ENCODE measurements at regions not wholly inside any gene's neighbourhood (a gene's known extent, or its start where the extent isn't known, plus 50 kb on each side); places are given as distances from the start of the nearest gene placed in this dataset.

DNA sequence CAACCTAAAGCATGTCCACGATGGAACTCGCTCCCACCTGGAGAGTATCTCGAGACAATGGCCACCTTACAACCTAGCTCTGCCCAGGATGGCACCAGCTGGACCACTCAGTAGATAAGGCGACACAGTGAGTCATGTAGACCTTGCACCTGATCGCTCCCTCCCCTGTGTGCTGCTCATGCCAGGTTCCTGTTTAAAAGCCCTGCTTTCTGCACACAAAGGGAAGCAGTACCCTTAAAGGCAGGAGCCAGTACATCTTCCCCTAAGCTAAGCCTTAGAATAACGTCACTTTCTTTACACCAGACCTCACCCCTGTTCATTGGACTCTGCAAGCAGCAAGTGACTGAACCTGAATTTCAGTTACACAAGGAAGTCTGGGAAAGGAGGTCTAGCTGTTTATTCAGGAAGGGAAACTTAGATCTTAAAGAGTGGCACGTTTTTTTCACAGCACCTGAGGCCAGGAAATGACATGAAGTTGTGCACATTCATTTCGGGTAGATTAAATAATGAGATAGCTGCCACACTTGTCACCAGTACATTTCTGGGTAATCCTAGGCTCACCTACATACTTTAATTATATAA lies 117.9 kb downstream of the MTPAP start (continued):
- TF ChIP-seq, protein P1, sequence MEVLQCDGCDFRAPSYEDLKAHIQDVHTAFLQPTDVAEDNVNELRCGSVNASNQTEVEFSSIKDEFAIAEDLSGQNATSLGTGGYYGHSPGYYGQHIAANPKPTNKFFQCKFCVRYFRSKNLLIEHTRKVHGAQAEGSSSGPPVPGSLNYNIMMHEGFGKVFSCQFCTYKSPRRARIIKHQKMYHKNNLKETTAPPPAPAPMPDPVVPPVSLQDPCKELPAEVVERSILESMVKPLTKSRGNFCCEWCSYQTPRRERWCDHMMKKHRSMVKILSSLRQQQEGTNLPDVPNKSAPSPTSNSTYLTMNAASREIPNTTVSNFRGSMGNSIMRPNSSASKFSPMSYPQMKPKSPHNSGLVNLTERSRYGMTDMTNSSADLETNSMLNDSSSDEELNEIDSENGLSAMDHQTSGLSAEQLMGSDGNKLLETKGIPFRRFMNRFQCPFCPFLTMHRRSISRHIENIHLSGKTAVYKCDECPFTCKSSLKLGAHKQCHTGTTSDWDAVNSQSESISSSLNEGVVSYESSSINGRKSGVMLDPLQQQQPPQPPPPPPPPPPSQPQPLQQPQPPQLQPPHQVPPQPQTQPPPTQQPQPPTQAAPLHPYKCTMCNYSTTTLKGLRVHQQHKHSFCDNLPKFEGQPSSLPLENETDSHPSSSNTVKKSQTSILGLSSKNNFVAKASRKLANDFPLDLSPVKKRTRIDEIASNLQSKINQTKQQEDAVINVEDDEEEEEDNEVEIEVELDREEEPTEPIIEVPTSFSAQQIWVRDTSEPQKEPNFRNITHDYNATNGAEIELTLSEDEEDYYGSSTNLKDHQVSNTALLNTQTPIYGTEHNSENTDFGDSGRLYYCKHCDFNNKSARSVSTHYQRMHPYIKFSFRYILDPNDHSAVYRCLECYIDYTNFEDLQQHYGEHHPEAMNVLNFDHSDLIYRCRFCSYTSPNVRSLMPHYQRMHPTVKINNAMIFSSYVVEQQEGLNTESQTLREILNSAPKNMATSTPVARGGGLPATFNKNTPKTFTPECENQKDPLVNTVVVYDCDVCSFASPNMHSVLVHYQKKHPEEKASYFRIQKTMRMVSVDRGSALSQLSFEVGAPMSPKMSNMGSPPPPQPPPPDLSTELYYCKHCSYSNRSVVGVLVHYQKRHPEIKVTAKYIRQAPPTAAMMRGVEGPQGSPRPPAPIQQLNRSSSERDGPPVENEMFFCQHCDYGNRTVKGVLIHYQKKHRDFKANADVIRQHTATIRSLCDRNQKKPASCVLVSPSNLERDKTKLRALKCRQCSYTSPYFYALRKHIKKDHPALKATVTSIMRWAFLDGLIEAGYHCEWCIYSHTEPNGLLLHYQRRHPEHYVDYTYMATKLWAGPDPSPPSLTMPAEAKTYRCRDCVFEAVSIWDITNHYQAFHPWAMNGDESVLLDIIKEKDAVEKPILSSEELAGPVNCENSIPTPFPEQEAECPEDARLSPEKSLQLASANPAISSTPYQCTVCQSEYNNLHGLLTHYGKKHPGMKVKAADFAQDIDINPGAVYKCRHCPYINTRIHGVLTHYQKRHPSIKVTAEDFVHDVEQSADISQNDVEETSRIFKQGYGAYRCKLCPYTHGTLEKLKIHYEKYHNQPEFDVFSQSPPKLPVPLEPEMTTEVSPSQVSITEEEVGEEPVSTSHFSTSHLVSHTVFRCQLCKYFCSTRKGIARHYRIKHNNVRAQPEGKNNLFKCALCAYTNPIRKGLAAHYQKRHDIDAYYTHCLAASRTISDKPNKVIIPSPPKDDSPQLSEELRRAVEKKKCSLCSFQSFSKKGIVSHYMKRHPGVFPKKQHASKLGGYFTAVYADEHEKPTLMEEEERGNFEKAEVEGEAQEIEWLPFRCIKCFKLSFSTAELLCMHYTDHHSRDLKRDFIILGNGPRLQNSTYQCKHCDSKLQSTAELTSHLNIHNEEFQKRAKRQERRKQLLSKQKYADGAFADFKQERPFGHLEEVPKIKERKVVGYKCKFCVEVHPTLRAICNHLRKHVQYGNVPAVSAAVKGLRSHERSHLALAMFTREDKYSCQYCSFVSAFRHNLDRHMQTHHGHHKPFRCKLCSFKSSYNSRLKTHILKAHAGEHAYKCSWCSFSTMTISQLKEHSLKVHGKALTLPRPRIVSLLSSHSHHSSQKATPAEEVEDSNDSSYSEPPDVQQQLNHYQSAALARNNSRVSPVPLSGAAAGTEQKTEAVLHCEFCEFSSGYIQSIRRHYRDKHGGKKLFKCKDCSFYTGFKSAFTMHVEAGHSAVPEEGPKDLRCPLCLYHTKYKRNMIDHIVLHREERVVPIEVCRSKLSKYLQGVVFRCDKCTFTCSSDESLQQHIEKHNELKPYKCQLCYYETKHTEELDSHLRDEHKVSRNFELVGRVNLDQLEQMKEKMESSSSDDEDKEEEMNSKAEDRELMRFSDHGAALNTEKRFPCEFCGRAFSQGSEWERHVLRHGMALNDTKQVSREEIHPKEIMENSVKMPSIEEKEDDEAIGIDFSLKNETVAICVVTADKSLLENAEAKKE (CRISPR knock-in tag; IDR thresholded peaks at IDR 0.05), result no peak
- TF ChIP-seq NANOG (IDR thresholded peaks at IDR 0.05; ENCODE audit: borderline replicate concordance) (no peak), POLR2AphosphoS5 (IDR thresholded peaks at IDR 0.05; ENCODE audit: low read depth) (no peak)

DNA sequence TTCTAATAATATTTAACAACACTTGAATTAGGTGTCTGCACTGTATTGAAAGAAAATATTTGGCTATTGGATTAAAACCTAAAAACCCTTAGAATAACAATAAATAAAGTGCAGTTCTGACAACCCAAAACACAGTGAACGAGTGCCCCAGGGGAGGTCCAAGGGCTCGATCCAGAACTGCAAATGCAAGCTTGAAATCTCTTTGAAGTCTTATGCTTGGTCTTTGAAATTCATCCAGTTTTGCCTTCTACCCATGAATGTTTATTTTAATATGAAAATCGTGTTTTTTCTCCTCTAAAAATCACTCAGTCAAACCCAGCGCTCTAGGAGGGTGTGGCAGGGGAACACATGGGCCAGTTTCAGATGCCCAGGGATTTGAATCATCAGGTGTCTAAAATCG lies 119.5 kb downstream of the MTPAP start:
- Histone ChIP-seq H3K4me1 (ENCODE audit: insufficient read depth) (no peaks in the 10 kb centered on the region), H3K9me2 (ENCODE audit: insufficient read depth) (0 out of 2 replicates have a peak, but pooled peaks cover 2% of the 10 kb centered on the region), H3K27ac (ENCODE audit: low read depth) (no peak overlapping the region), H2AFZ (no peak overlapping the region), H3K27me3 (ENCODE audit: insufficient read depth) (no peaks in the 10 kb centered on the region), H4K20me1 (replicated peaks; ENCODE audit: insufficient read depth) (no peaks in the 10 kb centered on the region), H3K4me2 (no peak overlapping the region), H3F3A (replicated peaks; ENCODE audit: low read depth) (no peaks in the 10 kb centered on the region), H3K79me2 (replicated peaks; ENCODE audit: insufficient read depth) (no peaks in the 10 kb centered on the region), H3K4me3 (no peak overlapping the region), H3K36me3 (ENCODE audit: insufficient read depth) (no peaks in the 10 kb centered on the region)
- no peak overlapping the region for H3K4me3 Mint-ChIP-seq
- DNase-seq (ENCODE audit: low spot score) (no peak), ATAC-seq (no peak)
- H3K4me1 Mint-ChIP-seq, result peaks cover 3% of the 10 kb centered on the region; the same call in 2 of the 3 replicates
- no peaks in the 10 kb centered on the region for H3K9me3 Mint-ChIP-seq
- no peaks in the 10 kb centered on the region for H3K36me3 Mint-ChIP-seq (ENCODE audit: low read depth)
- TF ChIP-seq, protein P1 (CRISPR knock-in tag; IDR thresholded peaks at IDR 0.05), result no peak
- TF ChIP-seq EZH2phosphoT487 (IDR thresholded peaks at IDR 0.05; ENCODE audit: unreplicated experiment), result no peak
- no peak for TF ChIP-seq POLR2AphosphoS5 (IDR thresholded peaks at IDR 0.05; ENCODE audit: low read depth)
- no peak for TF ChIP-seq NANOG (IDR thresholded peaks at IDR 0.05; ENCODE audit: borderline replicate concordance)
- TF ChIP-seq STAT1 (IDR thresholded peaks at IDR 0.05; ENCODE audit: unreplicated experiment), result no peak
- TF ChIP-seq CREB1 (CRISPR knock-in tag; IDR thresholded peaks at IDR 0.05; ENCODE audit: low read depth), result no peak
- TF ChIP-seq JUNB (IDR thresholded peaks at IDR 0.05; ENCODE audit: unreplicated experiment), result no peak
- TF ChIP-seq EZH2 (IDR thresholded peaks at IDR 0.05; ENCODE audit: low read depth, unreplicated experiment), result no peak
- no peak for TF ChIP-seq ZNF331 (CRISPR knock-in tag; IDR thresholded peaks at IDR 0.05; ENCODE audit: low read depth)
- 0 out of 2 replicates have a peak overlapping the region, but pooled peaks have one; percentile 68 for H3K27ac Mint-ChIP-seq
- peaks cover 13% of the 10 kb centered on the region for H3K27me3 Mint-ChIP-seq (ENCODE audit: insufficient read depth, low read depth, poor library complexity)

Data from GM23338 (cell line).